ENCODE measurements at regions not wholly inside any gene's neighbourhood (a gene's known extent, or its start where the extent isn't known, plus 50 kb on each side); places are given as distances from the start of the nearest gene placed in this dataset.

GRCh38 chr7:346116-346898 is 56.3 kb downstream of the FOXL3 start:
- Histone ChIP-seq H3K4me3 (ENCODE audit: low read length) (no peak overlapping the region), H3K36me3 (ENCODE audit: control insufficient read depth, insufficient read depth, low read length) (no peaks in the 10 kb centered on the region), H3K27me3 (ENCODE audit: control insufficient read depth, insufficient read depth, low read length, poor library complexity, severe bottlenecking) (no peaks in the 10 kb centered on the region), H3K9ac (ENCODE audit: extremely low read depth, low read length, poor library complexity, severe bottlenecking) (no peak overlapping the region), H3K4me1 (ENCODE audit: control insufficient read depth, insufficient read depth, low read length) (peaks cover 4% of the 10 kb centered on the region), H3K9me3 (ENCODE audit: control insufficient read depth, low read length) (no peaks in the 10 kb centered on the region), H3K27ac (ENCODE audit: low read depth, low read length) (no peak overlapping the region)
- Mint-ChIP-seq H3K4me3 (no peak overlapping the region), H3K9me3 (no peaks in the 10 kb centered on the region), H3K27me3 (ENCODE audit: insufficient read depth) (peaks cover 3% of the 10 kb centered on the region), H3K36me3 (ENCODE audit: low read depth) (no peaks in the 10 kb centered on the region), H3K4me1 (peaks cover 4% of the 10 kb centered on the region), H3K27ac (no peak overlapping the region)
- TF ChIP-seq CTCF (conservative IDR thresholded peaks at IDR 0.05): no peak
- WGBS, 2 experiments (ENCODE audit: insufficient coverage in 1 of 2, insufficient read length in 1 of 2): 91 to 92% methylated on average over 45 to 55 of the region's 60 CpGs
- no peak for DNase-seq

GRCh38 chr7:347001-347590 is 57.1 kb downstream of the FOXL3 start:
- Histone ChIP-seq H3K9me3 (ENCODE audit: control insufficient read depth, low read length) (no peaks in the 10 kb centered on the region), H3K4me3 (ENCODE audit: low read length) (no peak overlapping the region), H3K27ac (ENCODE audit: low read depth, low read length) (no peak overlapping the region), H3K9ac (ENCODE audit: extremely low read depth, low read length, poor library complexity, severe bottlenecking) (no peak overlapping the region), H3K36me3 (ENCODE audit: control insufficient read depth, insufficient read depth, low read length) (no peaks in the 10 kb centered on the region), H3K4me1 (ENCODE audit: control insufficient read depth, insufficient read depth, low read length) (peaks cover 4% of the 10 kb centered on the region), H3K27me3 (ENCODE audit: control insufficient read depth, insufficient read depth, low read length, poor library complexity, severe bottlenecking) (no peaks in the 10 kb centered on the region)
- DNase-seq: no peak
- no peak overlapping the region for H3K4me3 Mint-ChIP-seq
- H3K27me3 Mint-ChIP-seq (ENCODE audit: insufficient read depth): peaks cover 3% of the 10 kb centered on the region
- H3K4me1 Mint-ChIP-seq: peaks cover 4% of the 10 kb centered on the region
- TF ChIP-seq CTCF (conservative IDR thresholded peaks at IDR 0.05): no peak
- WGBS, 2 experiments (ENCODE audit: insufficient coverage in 1 of 2, insufficient read length in 1 of 2): 89 to 90% methylated on average over 14 to 20 of the region's 20 CpGs
- no peaks in the 10 kb centered on the region for H3K9me3 Mint-ChIP-seq
- H3K36me3 Mint-ChIP-seq (ENCODE audit: low read depth): no peaks in the 10 kb centered on the region
- H3K27ac Mint-ChIP-seq: no peak overlapping the region

- no peak overlapping the region for H3K27ac ChIP-seq (ENCODE audit: low read depth, low read length)
- H3K27ac Mint-ChIP-seq: no peak overlapping the region
- no peak for TF ChIP-seq CTCF (conservative IDR thresholded peaks at IDR 0.05)
- no peak overlapping the region for H3K4me3 ChIP-seq (ENCODE audit: low read length)
- peaks cover 4% of the 10 kb centered on the region for H3K4me1 ChIP-seq (ENCODE audit: control insufficient read depth, insufficient read depth, low read length)
- no peak for DNase-seq
- no peaks in the 10 kb centered on the region for H3K9me3 ChIP-seq (ENCODE audit: control insufficient read depth, low read length)
- H3K4me1 Mint-ChIP-seq: peaks cover 4% of the 10 kb centered on the region
- H3K36me3 ChIP-seq (ENCODE audit: control insufficient read depth, insufficient read depth, low read length): no peaks in the 10 kb centered on the region
- H3K27me3 ChIP-seq (ENCODE audit: control insufficient read depth, insufficient read depth, low read length, poor library complexity, severe bottlenecking): no peaks in the 10 kb centered on the region
- H3K27me3 Mint-ChIP-seq (ENCODE audit: insufficient read depth): peaks cover 5% of the 10 kb centered on the region
- H3K4me3 Mint-ChIP-seq: no peak overlapping the region
- H3K36me3 Mint-ChIP-seq (ENCODE audit: low read depth): no peaks in the 10 kb centered on the region
- 88% methylated on average over 14 to 29 of the region's 29 CpGs for WGBS, 2 experiments (ENCODE audit: insufficient coverage in 1 of 2, insufficient read length in 1 of 2)
- H3K9me3 Mint-ChIP-seq: no peaks in the 10 kb centered on the region
- H3K9ac ChIP-seq (ENCODE audit: extremely low read depth, low read length, poor library complexity, severe bottlenecking): no peak overlapping the region
These were observed 57.9 kb downstream of the FOXL3 start for GRCh38 chr7:347644-348479.

Measured in endodermal cell (in vitro differentiated cells).